OCI-LY7 (cell line): ENCODE measurements at regions not wholly inside any gene's neighbourhood (a gene's known extent, or its start where the extent isn't known, plus 50 kb on each side); places are given as distances from the start of the nearest gene placed in this dataset.

Source experiments
- CTCF ChIP-seq: fragments of 200-600 bp; sonication (generic); conservative IDR thresholded peaks from 2 replicates; pipeline ENCODE4 v1.5.1; 2014; ENCODE audit warnings: mild to moderate bottlenecking, antibody characterized with exemption, low read length, moderate library complexity, mixed read lengths
- EZH2phosphoT487 ChIP-seq: fragments of 200-600 bp; sonication (generic); IDR thresholded peaks from 2 replicates; pipeline ENCODE4 v1.6.1; 2018; ENCODE audit warnings: low read depth, borderline replicate concordance, mild to moderate bottlenecking, mixed run types, antibody characterized with exemption, low read length, moderate library complexity, mixed read lengths

GRCh38 chr14:22388669-22389595, 200.1 kb downstream of the DAD1 start:
- TF ChIP-seq CTCF (no peak), EZH2phosphoT487 (no peak)
